ENCODE measurements at regions not wholly inside any gene's neighbourhood (a gene's known extent, or its start where the extent isn't known, plus 50 kb on each side); places are given as distances from the start of the nearest gene placed in this dataset.

DNA sequence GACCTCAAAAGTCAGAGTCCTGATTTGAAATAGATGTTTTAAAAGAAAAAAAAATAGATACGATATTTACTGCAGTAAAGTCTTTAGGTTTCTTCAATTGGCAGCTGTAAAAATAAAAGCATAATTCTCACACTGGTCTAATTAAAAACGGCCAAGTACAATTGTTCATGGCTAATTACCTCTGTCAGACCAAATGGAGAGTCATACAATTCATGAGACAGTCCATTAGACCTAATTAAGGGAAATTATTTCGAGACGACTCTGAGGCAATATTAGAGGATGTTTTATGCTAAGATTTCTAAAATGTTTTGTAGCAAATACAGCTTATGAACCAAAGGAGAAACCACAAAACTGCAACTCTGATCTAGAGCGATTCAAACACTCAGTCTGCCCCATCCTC is 131.3 kb downstream of the PHLDA1 start:
- TF ChIP-seq CEBPB (IDR thresholded peaks at IDR 0.05; ENCODE audit: low read depth, low read length) (no peak), RAD21 (IDR thresholded peaks at IDR 0.05; ENCODE audit: low read length) (no peak), POLR2A (IDR thresholded peaks at IDR 0.05; ENCODE audit: low read depth, low read length) (no peak), RFX5 (IDR thresholded peaks at IDR 0.05; ENCODE audit: low read depth, low read length) (no peak), RCOR1 (IDR thresholded peaks at IDR 0.05; ENCODE audit: insufficient replicate concordance, low read length) (no peak), MAFK (IDR thresholded peaks at IDR 0.05; ENCODE audit: low read depth, low read length) (no peak), MAZ (IDR thresholded peaks at IDR 0.05; ENCODE audit: borderline replicate concordance, low read depth, low read length) (no peak), NFE2L2 (IDR thresholded peaks at IDR 0.05; ENCODE audit: low read depth, low read length) (no peak), CHD1 (IDR thresholded peaks at IDR 0.05; ENCODE audit: low read depth, low read length) (no peak)
- TF ChIP-seq, protein P1, sequence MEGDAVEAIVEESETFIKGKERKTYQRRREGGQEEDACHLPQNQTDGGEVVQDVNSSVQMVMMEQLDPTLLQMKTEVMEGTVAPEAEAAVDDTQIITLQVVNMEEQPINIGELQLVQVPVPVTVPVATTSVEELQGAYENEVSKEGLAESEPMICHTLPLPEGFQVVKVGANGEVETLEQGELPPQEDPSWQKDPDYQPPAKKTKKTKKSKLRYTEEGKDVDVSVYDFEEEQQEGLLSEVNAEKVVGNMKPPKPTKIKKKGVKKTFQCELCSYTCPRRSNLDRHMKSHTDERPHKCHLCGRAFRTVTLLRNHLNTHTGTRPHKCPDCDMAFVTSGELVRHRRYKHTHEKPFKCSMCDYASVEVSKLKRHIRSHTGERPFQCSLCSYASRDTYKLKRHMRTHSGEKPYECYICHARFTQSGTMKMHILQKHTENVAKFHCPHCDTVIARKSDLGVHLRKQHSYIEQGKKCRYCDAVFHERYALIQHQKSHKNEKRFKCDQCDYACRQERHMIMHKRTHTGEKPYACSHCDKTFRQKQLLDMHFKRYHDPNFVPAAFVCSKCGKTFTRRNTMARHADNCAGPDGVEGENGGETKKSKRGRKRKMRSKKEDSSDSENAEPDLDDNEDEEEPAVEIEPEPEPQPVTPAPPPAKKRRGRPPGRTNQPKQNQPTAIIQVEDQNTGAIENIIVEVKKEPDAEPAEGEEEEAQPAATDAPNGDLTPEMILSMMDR (conservative IDR thresholded peaks at IDR 0.05; ENCODE audit: low read depth, low read length): no peak
- TF ChIP-seq, protein P2, sequence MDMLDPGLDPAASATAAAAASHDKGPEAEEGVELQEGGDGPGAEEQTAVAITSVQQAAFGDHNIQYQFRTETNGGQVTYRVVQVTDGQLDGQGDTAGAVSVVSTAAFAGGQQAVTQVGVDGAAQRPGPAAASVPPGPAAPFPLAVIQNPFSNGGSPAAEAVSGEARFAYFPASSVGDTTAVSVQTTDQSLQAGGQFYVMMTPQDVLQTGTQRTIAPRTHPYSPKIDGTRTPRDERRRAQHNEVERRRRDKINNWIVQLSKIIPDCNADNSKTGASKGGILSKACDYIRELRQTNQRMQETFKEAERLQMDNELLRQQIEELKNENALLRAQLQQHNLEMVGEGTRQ (IDR thresholded peaks at IDR 0.05; ENCODE audit: low read depth, low read length): no peak
